Glutamatergic neuron (in vitro differentiated cells): ENCODE measurements at regions not wholly inside any gene's neighbourhood (a gene's known extent, or its start where the extent isn't known, plus 50 kb on each side); places are given as distances from the start of the nearest gene placed in this dataset.

Experiments
- DNase-seq: peaks from one replicate; pipeline ENCODE4 v3.0.0; 2022
- H3K27ac Mint-ChIP-seq: one replicate; pipeline ENCODE4 v1.8.0; 2020; ENCODE audit warnings: mild to moderate bottlenecking, mixed read lengths, inconsistent platforms; ENCODE audit not compliant: unreplicated experiment
- H3K27me3 Mint-ChIP-seq: one replicate; pipeline ENCODE4 v1.8.0; 2020; ENCODE audit warnings: mild to moderate bottlenecking, moderate library complexity, mixed read lengths, inconsistent platforms; ENCODE audit not compliant: unreplicated experiment
- H3K36me3 Mint-ChIP-seq: one replicate; pipeline ENCODE4 v1.8.0; 2020; ENCODE audit warnings: mild to moderate bottlenecking, mixed read lengths, inconsistent platforms; ENCODE audit not compliant: unreplicated experiment
- H3K4me1 Mint-ChIP-seq: one replicate; pipeline ENCODE4 v1.8.0; 2020; ENCODE audit warnings: mild to moderate bottlenecking, low read depth, mixed read lengths, inconsistent platforms; ENCODE audit not compliant: unreplicated experiment
- H3K4me3 Mint-ChIP-seq: one replicate; pipeline ENCODE4 v1.8.0; 2020; ENCODE audit warnings: mild to moderate bottlenecking, mixed read lengths, inconsistent platforms; ENCODE audit not compliant: unreplicated experiment
- H3K9me3 Mint-ChIP-seq: one replicate; pipeline ENCODE4 v1.8.0; 2020; ENCODE audit warnings: mild to moderate bottlenecking, moderate library complexity, mixed read lengths, inconsistent platforms; ENCODE audit not compliant: unreplicated experiment
- TF ChIP-seq, protein P1 (sequence below): fragments of 200-600 bp; sonication (generic); IDR thresholded peaks from one replicate; pipeline ENCODE4 v1.5.0; 2021; ENCODE audit not compliant: partially characterized antibody, unreplicated experiment

DNA sequence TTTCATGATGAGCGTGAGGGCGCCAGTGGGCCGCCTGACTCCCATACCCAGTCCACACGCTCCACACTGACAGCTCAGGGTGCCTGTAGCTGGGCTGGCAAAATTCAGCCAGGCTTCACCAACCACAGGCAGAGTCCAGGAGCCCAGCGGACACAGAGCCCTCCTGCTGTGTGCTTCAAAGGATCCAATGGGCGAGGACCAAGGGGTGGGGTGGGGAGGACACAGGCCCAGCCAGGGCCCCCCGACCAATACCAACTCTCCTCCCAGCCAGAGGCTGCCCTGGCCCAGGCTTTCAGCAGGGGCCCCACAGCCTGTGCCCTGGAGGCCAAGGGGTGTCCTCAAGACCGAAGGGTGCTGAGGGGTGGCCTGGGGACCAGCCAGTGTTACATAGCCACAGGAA lies 336.1 kb downstream of the CTTN start:
- Mint-ChIP-seq H3K4me1 (no peaks in the 10 kb centered on the region), H3K9me3 (peaks cover 13% of the 10 kb centered on the region), H3K36me3 (no peaks in the 10 kb centered on the region), H3K27me3 (peaks cover 5% of the 10 kb centered on the region), H3K4me3 (no peak overlapping the region), H3K27ac (no peak overlapping the region)
- DNase-seq, result no peak
- TF ChIP-seq, protein P1, sequence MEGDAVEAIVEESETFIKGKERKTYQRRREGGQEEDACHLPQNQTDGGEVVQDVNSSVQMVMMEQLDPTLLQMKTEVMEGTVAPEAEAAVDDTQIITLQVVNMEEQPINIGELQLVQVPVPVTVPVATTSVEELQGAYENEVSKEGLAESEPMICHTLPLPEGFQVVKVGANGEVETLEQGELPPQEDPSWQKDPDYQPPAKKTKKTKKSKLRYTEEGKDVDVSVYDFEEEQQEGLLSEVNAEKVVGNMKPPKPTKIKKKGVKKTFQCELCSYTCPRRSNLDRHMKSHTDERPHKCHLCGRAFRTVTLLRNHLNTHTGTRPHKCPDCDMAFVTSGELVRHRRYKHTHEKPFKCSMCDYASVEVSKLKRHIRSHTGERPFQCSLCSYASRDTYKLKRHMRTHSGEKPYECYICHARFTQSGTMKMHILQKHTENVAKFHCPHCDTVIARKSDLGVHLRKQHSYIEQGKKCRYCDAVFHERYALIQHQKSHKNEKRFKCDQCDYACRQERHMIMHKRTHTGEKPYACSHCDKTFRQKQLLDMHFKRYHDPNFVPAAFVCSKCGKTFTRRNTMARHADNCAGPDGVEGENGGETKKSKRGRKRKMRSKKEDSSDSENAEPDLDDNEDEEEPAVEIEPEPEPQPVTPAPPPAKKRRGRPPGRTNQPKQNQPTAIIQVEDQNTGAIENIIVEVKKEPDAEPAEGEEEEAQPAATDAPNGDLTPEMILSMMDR, result no peak

DNA sequence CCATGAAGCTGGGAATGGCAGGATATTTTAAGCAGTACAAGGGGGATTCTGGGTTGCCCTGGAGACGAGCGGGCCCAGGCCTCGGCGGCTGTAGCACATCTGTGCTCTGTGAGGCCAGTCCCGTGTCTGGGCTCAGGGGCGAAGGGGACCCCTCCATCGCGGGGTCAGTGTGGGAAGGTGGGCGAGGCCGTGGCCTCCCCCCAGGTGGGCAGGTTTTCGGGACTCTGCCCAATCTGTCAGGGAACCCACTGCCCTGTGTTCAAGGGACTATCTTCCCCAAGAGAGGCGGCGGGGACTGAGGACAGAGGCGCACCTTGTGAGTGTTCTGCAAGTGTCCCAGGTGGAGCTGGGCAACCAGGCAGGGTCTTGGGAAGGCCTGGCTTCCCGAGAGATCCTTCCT lies 336.6 kb downstream of the CTTN start:
- TF ChIP-seq, protein P1, result no peak
- H3K4me1 Mint-ChIP-seq, result no peaks in the 10 kb centered on the region
- no peak overlapping the region for H3K4me3 Mint-ChIP-seq
- DNase-seq, result no peak
- no peak overlapping the region for H3K27ac Mint-ChIP-seq
- peaks cover 8% of the 10 kb centered on the region for H3K27me3 Mint-ChIP-seq
- no peaks in the 10 kb centered on the region for H3K36me3 Mint-ChIP-seq
- H3K9me3 Mint-ChIP-seq, result peaks cover 16% of the 10 kb centered on the region

DNA sequence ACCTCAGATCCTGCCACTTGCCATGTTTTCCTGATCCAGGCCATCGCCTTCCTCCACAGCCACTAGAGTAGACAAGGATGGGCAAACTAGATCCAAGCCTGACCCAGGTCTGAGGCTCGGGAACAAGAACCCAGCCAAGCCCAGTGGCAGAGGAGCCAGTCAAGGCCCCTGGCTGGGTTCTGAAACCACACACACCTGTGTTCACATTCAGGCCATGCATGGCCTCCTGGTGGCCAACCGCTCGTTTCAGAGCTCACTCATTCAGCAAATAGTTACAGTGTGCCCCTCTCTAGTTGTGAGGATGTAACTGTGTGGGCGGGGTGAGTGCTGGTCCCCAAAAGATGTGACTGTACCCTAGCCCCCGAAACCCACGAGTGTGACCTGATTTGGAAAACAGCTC lies 337.6 kb downstream of the CTTN start:
- peaks cover 10% of the 10 kb centered on the region for H3K27me3 Mint-ChIP-seq
- peaks cover 4% of the 10 kb centered on the region for H3K4me1 Mint-ChIP-seq
- TF ChIP-seq, protein P1, result no peak
- no peak overlapping the region for H3K4me3 Mint-ChIP-seq
- H3K9me3 Mint-ChIP-seq, result peaks cover 18% of the 10 kb centered on the region
- DNase-seq, result no peak
- peaks cover 2% of the 10 kb centered on the region for H3K36me3 Mint-ChIP-seq
- no peak overlapping the region for H3K27ac Mint-ChIP-seq

DNA sequence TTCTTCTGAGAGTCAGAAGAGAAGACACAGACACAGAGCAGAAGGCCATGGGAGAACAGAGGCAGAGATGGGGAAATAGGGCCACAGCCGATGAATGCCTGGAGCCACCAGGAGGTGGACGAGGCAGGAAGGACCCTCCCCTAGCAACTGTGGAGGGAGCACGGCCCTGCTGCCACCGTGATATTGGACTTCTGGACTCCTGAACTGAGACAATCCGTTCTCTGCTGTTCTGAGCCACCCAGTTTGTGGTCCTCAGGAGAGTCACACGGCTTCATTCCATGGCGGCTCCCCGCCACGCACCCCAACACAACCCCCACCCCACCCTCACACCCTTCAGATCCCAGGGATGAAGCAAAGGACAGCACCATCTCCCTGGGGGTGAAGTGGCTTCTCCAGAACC lies 338.1 kb downstream of the CTTN start:
- H3K27ac Mint-ChIP-seq, result no peak overlapping the region

GRCh38 chr11:70736937-70737640 lies 338.8 kb downstream of the CTTN start:
- H3K9me3 Mint-ChIP-seq, result peaks cover 15% of the 10 kb centered on the region
- H3K27ac Mint-ChIP-seq, result no peak overlapping the region
- TF ChIP-seq, protein P1, result no peak
- H3K4me1 Mint-ChIP-seq, result peaks cover 6% of the 10 kb centered on the region
- H3K27me3 Mint-ChIP-seq, result peaks cover 12% of the 10 kb centered on the region
- H3K36me3 Mint-ChIP-seq, result peaks cover 6% of the 10 kb centered on the region
- DNase-seq, result no peak
- H3K4me3 Mint-ChIP-seq, result no peak overlapping the region

More for the DNA sequence above, 338.1 kb downstream of the CTTN start:
- no peak overlapping the region for H3K4me3 Mint-ChIP-seq
- H3K4me1 Mint-ChIP-seq, result peaks cover 6% of the 10 kb centered on the region
- no peak for DNase-seq
- H3K27me3 Mint-ChIP-seq, result peaks cover 12% of the 10 kb centered on the region
- peaks cover 19% of the 10 kb centered on the region for H3K9me3 Mint-ChIP-seq
- H3K36me3 Mint-ChIP-seq, result peaks cover 6% of the 10 kb centered on the region
- TF ChIP-seq, protein P1, result no peak
